Fibroblast of villous mesenchyme (primary cell): ENCODE measurements at regions not wholly inside any gene's neighbourhood (a gene's known extent, or its start where the extent isn't known, plus 50 kb on each side); places are given as distances from the start of the nearest gene placed in this dataset.

Experiments
- DNase-seq: peaks from one replicate; pipeline ENCODE4 v3.0.0-alpha.2; 2010; ENCODE audit warnings: low read depth
- H3K4me3 ChIP-seq: 2 replicates; pipeline ENCODE4 v1.5.1; 2011; ENCODE audit warnings: low read depth, mild to moderate bottlenecking, low read length
- CTCF ChIP-seq: IDR thresholded peaks from 2 replicates; pipeline ENCODE4 v1.5.1; 2012; ENCODE audit warnings: low read depth, mild to moderate bottlenecking, low read length; ENCODE audit not compliant: insufficient read depth

DNA sequence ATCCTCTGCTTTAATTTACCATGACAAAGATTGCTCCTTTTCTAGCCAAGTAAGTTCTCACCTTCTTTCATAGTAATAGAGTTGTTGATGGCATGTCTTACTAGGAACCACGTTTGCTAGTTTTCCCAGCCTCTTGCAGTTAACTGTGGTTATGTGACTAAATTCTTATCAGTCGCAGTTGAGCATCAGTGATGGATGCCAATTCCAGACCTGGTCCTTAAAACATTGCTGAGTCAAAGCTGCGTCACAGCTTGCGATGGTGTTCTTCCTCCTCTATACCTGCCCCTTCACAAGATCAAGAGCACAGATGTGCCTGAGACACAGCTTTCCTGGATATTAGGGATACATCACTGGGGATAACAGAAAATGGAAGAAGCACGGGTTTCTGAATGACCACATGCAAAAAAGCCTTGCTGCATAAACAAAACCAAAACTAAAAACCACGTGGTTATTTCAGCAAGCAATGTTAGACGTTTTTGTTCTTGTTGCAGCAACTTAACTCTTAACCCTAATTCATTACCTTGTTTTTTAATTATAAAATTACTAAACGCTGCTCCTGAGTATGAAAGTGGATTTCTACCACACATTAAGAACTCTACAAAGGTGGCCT, 97.6 kb upstream of the DACH1 start:
- no peak for DNase-seq
- no peak for TF ChIP-seq CTCF
- H3K4me3 ChIP-seq = no peak overlapping the region

DNA sequence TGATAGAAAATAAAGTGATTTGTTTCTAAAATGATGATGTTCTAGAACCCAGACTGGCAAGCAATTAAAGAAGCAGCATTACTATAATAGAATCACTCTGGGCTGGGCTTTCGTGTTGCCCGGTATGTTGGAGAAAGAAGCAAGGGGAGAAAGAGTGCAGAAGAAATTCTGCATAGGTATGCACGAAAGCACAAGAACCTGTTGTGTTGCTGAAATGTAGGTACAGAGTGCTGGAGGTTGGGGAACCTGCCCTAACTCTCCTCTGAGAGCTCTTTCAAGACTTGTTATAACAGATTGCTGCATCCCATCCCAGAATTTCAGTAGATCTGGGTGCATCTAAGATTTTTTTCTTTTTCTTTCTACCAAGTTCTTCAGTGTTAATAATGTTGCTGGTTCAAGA, 95.7 kb upstream of the DACH1 start:
- no peak for DNase-seq
- H3K4me3 ChIP-seq = no peak overlapping the region
- no peak for TF ChIP-seq CTCF

DNA sequence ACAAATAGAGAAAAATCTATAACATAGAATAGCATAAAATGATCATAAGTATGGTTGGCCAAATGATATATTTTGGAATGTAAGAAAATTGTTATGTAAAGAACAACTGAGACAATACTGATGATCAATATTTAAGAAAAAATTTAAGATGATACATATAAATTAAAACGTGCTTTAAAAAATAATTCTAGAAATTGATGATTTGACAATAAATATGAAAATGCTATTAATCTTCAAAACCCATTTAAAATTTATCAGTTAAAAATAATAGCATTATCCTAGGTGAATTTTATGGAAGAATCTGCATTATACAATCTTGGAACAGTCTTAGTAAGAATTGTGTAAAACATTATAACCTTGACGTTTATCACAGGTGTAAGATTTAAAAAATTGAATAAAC, 95.1 kb upstream of the DACH1 start:
- no peak for DNase-seq
- no peak for TF ChIP-seq CTCF
- no peak overlapping the region for H3K4me3 ChIP-seq

DNA sequence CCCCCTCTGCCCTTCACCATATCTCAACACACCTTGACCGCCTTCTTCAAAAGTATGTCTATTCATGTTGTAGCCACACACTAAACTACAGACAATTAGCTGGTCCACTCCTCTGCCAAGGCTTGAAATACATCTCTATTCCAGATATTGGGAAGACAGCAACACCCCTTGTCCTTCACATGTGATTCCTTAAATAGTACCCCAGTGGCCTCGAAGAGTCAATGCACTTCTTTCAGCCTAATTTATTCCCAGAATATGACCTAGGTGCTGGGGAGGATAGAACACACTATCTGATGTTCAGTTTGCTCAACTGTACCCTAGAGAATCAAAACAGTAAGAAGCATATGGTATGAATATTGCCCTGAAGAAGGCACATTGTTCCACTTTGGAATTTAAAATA, 82.4 kb upstream of the DACH1 start:
- no peak for TF ChIP-seq CTCF
- H3K4me3 ChIP-seq = no peak overlapping the region
- DNase-seq = no peak

GRCh38 chr13:71939186-71939585, 72.2 kb upstream of the DACH1 start:
- no peak for TF ChIP-seq CTCF
- H3K4me3 ChIP-seq = no peak overlapping the region
- DNase-seq = no peak

DNA sequence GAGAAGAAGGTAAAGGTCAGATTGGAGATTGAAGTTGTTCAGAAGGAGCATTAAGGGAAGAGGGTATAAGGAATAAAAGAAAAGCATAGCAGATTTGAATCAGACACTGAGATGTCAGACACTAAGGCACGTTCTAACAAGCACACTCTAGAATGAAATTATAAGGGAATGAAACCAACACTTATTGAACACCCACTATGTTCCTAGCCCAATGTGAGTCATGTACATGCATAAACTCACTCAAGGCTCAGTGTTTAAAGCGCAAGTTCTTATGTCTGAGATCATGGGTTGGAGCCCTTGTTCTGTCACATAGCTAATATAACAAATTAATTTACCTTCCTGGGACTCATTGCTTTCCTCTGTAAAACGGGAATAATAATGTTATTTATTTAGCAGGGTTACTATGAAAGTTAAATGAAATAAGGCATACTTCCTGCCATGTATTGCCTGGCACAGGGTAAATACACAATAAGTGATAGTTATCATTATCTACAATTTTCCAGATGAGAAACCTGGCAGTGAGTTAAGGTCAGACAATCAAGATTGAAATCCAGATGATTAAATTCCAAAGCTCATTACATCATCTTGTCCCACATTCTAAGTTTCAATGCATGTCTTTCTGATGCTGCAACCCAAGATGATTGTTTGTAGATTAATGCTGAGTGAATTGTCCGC, 68.3 kb upstream of the DACH1 start:
- no peak for DNase-seq
- TF ChIP-seq CTCF = no peak
- H3K4me3 ChIP-seq = no peak overlapping the region

DNA sequence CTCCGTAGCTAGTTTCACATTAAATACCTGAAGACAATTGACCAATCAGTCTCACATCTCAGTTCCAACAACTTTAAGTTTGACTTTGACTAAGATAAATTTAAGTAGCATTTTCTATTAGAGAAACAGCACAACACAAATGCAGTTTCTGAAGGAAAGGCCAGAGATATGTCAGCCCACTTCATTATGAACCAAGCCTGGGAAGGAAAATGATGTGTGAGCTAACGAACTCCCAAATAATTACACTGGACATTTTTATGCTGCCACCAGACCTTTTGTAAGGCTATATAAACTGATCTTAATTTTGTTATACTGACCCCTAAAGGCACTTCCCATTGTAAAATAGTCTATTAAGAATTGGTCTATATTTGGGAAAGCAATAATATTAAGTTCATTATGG, 57.9 kb upstream of the DACH1 start:
- no peak for DNase-seq
- no peak for TF ChIP-seq CTCF
- H3K4me3 ChIP-seq = no peak overlapping the region
